A673 (cell line): ENCODE measurements at regions not wholly inside any gene's neighbourhood (a gene's known extent, or its start where the extent isn't known, plus 50 kb on each side); places are given as distances from the start of the nearest gene placed in this dataset.

ENCODE experiments used
- EZH2 ChIP-seq: fragments of 200-600 bp; sonication (generic); IDR thresholded peaks from 2 replicates; pipeline ENCODE4 v1.6.1; 2017; ENCODE audit warnings: borderline replicate concordance, low read depth, mild to moderate bottlenecking, mixed read lengths, antibody characterized with exemption, low read length; ENCODE audit not compliant: poor library complexity, severe bottlenecking
- TF ChIP-seq, protein P1 (sequence below): fragments of 300-800, 200-600 bp; sonication (generic); conservative IDR thresholded peaks from 2 replicates; pipeline ENCODE4 v1.5.1; 2017; ENCODE audit warnings: low read depth, mild to moderate bottlenecking, antibody characterized with exemption, low read length, moderate library complexity, mixed read lengths

DNA sequence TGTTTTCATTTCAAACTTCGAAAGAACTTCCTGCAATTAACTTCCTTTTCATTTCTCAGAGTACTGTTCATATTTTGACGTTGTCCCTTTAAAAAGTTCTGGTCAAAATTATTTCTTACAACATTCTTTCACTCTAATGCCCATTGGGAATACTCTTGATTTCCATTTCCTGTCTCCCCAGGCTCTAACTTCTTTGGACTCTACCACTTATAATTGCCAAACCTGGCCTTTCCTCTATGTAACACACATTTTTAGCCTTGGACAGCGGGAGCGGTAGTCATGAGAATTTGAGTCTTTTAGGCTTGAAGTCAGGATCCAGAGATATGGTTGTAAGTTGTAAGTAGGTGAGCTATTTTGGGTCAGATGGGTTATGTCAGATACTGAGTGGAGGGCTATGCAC is 163.5 kb upstream of the SPRY2 start:
- TF ChIP-seq, protein P1, sequence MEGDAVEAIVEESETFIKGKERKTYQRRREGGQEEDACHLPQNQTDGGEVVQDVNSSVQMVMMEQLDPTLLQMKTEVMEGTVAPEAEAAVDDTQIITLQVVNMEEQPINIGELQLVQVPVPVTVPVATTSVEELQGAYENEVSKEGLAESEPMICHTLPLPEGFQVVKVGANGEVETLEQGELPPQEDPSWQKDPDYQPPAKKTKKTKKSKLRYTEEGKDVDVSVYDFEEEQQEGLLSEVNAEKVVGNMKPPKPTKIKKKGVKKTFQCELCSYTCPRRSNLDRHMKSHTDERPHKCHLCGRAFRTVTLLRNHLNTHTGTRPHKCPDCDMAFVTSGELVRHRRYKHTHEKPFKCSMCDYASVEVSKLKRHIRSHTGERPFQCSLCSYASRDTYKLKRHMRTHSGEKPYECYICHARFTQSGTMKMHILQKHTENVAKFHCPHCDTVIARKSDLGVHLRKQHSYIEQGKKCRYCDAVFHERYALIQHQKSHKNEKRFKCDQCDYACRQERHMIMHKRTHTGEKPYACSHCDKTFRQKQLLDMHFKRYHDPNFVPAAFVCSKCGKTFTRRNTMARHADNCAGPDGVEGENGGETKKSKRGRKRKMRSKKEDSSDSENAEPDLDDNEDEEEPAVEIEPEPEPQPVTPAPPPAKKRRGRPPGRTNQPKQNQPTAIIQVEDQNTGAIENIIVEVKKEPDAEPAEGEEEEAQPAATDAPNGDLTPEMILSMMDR: no peak
- TF ChIP-seq EZH2: no peak
